HFF-Myc (cell line): ENCODE measurements at regions not wholly inside any gene's neighbourhood (a gene's known extent, or its start where the extent isn't known, plus 50 kb on each side); places are given as distances from the start of the nearest gene placed in this dataset.

Source experiments
- DNase-seq: peaks from one replicate; pipeline ENCODE4 v3.0.0-alpha.2; 2011; ENCODE audit warnings: low read depth; ENCODE audit errors: extremely low read depth
- H3K4me3 ChIP-seq: replicated peaks from 2 replicates; pipeline ENCODE4 v1.5.1; 2011; ENCODE audit warnings: low read depth, mild to moderate bottlenecking, control low read depth, low read length
- TF ChIP-seq, protein P1 (sequence below): IDR thresholded peaks from 2 replicates; pipeline ENCODE4 v1.5.1; 2012; ENCODE audit warnings: mild to moderate bottlenecking, low read depth, low read length, control low read depth; ENCODE audit errors: missing control alignments

DNA sequence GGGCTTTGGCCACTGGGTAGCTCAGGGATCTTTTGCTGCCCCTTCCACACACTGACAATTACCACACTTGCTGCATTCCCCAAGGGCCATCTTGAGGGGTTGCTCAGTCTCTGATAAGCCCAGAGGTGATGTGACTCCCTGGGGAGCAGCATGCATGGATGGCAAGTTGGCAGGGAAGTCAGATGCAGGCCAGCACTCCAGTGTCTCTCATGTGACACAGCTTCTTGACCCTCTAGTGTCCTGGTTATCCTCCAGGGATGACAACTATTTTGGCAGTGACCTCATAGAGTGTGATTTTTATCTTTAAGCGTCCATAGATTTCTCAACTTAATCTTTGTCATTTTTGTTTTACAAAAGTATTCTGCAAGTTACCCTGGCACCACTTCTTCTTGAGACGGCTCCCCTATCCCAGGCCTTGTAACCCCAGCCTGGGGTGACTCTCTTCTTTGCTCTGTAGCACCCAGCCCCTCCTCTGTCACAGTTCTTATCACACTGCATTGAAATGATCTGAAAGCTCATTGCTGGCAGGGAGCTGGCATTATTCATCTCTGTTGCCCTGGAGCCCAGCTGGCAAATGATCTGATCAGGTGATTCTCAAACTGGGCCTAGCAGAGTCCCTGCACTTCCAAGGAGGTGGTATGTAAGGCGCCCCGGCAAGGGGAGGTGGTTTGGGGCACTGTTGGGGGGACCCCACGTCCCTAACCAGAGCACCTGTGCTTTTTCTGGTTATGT is 72.6 kb downstream of the TENT5C start:
- DNase-seq = no peak
- TF ChIP-seq, protein P1, sequence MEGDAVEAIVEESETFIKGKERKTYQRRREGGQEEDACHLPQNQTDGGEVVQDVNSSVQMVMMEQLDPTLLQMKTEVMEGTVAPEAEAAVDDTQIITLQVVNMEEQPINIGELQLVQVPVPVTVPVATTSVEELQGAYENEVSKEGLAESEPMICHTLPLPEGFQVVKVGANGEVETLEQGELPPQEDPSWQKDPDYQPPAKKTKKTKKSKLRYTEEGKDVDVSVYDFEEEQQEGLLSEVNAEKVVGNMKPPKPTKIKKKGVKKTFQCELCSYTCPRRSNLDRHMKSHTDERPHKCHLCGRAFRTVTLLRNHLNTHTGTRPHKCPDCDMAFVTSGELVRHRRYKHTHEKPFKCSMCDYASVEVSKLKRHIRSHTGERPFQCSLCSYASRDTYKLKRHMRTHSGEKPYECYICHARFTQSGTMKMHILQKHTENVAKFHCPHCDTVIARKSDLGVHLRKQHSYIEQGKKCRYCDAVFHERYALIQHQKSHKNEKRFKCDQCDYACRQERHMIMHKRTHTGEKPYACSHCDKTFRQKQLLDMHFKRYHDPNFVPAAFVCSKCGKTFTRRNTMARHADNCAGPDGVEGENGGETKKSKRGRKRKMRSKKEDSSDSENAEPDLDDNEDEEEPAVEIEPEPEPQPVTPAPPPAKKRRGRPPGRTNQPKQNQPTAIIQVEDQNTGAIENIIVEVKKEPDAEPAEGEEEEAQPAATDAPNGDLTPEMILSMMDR = no peak
- H3K4me3 ChIP-seq = no peak overlapping the region

DNA sequence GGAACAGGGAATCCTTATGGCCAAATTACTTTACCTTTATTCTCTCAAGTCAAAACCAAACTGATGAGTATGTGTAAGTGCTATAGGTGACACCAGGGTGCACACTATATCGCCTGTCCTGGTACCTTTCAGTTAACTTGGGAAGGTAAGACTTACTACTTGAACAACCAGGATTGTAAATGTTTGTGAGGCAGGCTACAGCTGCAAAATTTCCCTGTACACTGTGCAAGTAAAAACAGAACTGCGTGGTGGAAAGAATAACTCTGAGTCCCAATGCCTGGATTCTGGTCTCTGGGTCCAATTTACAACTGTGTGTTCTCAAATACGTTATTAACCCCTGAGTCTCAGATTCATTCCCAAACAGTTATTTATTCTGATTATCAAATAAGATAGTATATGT is 73.5 kb downstream of the TENT5C start:
- no peak overlapping the region for H3K4me3 ChIP-seq
- TF ChIP-seq, protein P1 = no peak
- no peak for DNase-seq

DNA sequence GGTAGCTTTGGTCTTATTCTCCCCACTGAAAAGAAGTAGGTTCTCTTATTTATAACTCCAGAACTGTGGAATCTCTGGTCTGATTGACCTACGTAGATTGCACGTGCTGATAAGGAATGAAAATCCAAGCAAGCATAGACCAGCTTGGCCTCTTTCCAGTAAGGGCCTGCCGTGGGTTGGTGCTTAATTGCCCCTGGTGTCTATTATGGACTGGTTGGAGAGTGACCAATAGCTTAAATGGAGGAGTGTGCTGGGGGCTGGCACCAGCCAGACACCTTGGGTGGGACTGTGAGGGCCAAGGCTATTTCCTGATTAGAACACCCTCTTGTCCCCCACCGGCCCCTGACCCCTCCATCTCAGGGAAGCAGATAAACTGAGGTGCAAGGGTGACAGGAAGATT is 74.0 kb downstream of the TENT5C start:
- DNase-seq = no peak
- TF ChIP-seq, protein P1 = no peak
- H3K4me3 ChIP-seq = no peak overlapping the region

DNA sequence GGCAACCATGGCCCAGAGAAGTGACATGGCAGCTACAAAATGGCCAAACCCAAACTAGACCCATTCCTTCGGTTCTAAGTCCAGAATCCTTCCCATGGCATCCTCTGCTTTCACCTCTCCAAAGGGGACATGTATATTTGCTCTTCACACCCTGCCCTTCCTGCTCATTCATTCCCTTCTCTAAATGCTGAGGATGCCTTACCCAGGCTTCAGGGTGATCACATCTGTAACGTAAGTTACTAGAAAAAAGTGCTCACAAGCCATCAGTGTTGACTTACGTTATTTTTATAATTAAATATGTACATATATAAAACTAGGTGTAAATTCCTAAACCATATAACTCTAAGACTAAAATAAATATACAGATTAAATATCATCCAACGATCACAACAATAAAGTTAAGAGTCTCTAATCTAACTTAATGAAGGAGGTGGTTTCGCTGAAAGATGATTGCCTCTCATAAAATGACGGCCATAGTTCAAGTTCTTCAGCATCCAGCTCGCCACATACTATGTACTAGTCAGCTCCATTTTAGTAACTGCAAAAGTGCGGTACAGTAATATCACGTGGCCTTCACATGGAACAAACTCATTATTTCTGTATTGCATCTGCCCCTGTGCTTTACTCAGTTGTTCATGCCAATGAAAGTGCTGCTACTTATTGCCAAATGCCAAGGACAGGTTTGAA is 74.6 kb downstream of the TENT5C start:
- DNase-seq = no peak
- no peak overlapping the region for H3K4me3 ChIP-seq
- TF ChIP-seq, protein P1 = no peak

DNA sequence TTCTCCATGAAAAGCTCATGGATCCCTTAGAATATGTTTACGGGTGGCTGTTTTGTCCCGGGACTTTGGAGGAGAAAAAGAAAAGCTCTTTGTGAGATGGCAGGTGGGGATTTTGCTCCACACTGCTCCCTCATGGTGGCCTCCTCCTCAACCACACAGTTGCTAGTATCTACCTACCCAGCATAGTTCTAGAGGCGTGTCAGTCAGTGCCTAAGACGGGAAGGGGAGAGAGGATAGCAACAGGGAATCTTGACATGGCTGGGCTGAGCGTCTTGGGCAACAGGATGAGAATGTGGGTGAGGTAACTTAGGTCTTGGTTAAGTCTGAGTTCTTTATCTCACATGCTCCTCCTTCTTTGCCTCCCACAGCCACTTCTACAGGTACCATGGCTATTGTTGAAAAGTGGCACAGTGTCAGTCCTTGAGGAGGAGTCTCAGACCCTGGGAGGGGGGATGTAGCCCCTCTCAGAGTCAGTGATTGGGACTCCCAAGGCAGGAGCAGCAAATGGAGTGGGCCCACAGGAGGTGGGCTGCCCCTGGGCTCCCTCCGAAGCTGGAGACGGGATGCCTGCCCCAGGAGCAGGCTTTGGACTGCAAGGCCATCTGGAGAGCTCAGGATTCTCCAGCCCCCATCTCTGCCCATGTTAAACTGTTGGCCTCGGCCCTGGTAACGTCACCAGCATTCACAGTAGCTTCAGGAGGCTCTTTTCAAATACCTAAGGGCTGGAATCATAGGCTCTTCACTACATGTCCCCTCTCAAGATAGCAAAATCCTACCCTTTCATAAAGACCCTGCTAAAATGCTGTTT is 75.4 kb downstream of the TENT5C start:
- H3K4me3 ChIP-seq = no peak overlapping the region
- DNase-seq = no peak
- TF ChIP-seq, protein P1 = no peak

DNA sequence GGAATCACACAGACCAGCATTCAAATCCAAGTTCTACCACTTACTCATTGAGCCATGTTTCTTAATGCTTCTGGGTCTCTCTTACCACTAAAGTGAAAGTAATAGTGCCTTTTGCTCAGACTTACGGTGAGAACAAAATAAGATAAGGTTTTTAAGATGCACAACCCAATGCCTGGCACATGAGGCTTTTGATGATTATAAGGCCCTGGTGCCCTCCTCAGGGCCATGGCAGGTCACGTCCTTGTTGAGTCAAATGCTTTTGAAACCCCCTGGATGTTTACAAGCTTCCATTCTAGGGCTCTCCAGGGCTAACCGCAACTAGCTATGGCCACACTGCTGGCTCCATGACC is 76.0 kb downstream of the TENT5C start:
- DNase-seq = no peak
- TF ChIP-seq, protein P1 = no peak
- H3K4me3 ChIP-seq = no peak overlapping the region
